GM19043 (cell line): ENCODE measurements at regions not wholly inside any gene's neighbourhood (a gene's known extent, or its start where the extent isn't known, plus 50 kb on each side); places are given as distances from the start of the nearest gene placed in this dataset.

Source experiments
- ATAC-seq: cut with Tn5 transposase; IDR thresholded peaks from one replicate; pipeline ENCODE4 v1.9.1; 2021; ENCODE audit warnings: low read depth; ENCODE audit not compliant: unreplicated experiment

DNA sequence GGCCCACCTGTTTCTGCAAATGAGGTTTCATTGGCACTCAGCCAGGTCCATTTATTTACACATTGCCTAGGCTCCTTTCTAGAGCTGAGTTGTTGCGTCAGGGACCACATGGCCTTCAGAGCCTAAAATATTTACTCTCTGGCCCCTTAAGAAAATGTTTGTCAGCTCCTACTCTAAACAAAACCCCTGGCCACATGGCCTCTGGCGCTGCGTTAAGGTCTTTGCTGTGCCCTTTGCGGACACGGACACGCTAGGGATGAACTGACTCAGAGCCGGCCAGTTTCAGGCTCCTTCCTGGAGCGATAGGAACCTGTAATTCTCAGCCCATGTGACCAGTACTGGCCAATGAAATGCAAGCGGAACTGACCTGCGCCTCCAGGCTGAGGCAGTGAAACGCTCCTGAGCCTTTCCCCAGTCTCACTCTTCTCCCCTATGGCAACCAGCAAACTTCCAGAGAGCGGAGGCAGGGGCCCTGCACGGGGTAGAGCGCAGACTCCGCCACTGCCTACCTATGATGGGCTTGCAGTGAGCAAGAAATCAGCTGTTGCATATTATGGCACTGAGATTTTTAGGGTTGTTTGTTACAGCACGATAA is 160.3 kb downstream of the ETS2 start:
- ATAC-seq, result no peak

DNA sequence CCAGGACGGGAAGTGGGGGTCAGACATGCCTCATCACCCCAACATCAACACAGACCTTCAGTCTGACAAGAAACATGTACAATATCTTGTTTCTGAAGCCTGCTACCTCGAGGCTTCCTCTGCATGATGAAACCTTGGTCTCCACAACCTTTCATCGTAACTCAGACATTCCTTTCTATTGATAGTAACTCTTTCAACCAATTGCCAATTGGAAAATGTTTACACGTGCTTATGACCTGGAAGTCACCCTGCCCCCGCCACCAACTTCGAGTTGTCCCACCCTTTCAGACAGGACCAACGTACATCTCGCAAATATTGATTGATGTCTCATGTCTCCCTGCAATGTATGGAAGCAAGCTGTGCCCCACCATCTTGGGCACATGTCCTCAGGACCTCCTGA is 159.5 kb downstream of the ETS2 start:
- no peak for ATAC-seq

DNA sequence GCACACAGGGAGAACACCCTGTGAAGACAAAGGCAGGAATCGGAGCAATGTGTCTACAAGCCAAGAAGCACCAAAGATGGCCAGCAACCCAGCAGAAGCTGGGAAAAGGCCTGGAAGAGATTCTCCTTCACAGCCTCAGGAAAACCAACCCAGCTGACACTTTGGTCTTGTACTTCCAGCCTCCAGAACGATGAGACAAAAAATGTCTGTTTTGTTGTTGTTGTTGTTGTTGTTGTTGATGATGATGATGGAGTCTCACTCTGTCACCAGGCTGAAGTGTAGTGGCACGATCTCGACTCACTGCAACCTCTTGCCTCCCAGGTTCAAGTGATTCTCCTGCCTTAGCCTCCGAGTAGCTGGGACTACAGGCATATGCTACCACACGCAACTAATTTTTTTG is 157.3 kb downstream of the ETS2 start:
- ATAC-seq, result no peak

DNA sequence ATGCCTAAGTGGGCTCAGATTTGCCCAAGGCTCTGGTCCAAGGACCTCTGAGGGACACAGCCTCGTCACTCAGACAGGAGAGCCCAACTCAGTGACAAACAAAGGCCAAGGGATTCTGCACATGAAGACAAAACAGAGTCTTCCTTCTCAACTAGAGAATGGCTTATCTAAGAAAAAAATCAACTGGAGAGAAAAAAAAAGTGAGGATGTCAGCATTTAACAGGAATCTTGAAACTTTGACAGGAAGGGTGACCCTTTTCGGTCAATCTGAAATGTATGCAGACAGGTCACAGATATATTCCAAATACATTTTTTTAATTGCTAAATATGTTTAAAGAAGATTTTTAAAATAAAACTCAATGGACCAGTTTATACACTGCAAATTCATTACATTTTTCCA is 154.5 kb downstream of the ETS2 start:
- no peak for ATAC-seq

DNA sequence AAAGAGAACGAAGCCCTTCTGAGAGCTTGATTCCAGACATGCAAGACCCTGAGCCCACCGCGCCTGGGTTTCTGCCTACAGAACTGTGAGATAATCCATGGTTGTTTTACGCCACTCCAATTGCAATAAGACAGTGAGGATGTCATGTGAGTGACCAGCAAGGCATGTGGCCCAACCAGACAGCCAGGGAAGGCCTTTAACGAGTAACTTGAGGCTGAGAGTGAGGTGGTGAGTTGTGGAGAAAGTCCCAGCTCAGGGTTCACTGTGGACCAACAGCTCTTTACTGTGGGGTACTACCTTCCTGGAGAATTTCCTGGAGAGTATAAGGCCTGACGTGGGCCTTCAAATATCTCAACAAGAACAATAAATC is 153.9 kb downstream of the ETS2 start:
- no peak for ATAC-seq

DNA sequence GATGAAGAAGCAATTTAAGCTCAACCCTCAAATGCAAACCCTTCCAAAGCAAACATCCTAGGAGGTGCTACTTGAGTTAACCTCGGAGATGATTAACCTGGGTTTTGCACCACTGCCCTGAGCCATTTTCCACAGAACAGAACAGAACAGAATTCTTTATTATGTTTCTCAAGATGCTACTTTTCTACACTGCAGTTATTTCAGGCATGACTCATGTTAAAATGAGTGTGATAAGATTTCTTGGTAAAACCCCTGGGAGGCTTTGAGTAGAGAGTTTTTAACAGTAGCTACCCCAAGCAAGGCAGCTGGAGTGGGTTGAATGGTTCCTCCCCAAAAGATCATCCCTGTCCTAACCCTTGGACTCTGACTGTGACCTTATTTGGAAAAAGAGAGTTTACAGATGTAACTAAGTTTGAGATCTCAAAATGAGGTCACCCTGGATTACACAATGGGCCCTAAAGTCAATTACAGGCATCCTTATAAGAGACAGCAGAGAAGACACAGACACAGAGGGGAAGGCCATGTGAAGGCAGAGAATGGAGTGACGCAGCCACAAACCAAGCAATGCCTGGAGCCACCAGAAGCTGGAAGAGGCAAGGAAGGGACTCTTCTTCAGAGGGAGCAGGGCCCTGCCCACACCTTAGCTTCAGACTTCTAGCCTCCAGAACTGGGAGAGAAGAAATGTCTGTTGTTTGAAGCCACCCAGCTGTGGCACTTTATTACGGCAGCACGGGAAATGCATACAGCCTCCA is 153.4 kb downstream of the ETS2 start:
- ATAC-seq, result no peak

DNA sequence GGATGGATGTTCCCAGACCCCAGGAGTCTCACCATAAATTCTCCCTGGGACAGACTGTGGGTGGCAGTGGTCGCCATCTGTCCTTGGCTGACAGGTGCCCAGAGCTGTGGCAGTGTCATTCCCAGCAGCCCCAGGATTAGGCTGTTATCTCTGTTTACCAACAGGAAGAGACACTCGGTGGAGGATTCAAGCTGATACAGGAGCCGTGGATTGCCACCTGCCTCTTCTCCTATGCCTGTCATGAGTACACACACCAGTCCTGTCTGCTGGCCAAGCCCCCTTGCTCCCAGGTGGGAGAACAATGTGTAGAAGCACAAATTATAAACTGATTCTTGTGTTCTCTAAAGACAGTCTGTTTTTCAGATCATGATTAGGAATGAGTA is 152.6 kb downstream of the ETS2 start:
- ATAC-seq, result no peak

DNA sequence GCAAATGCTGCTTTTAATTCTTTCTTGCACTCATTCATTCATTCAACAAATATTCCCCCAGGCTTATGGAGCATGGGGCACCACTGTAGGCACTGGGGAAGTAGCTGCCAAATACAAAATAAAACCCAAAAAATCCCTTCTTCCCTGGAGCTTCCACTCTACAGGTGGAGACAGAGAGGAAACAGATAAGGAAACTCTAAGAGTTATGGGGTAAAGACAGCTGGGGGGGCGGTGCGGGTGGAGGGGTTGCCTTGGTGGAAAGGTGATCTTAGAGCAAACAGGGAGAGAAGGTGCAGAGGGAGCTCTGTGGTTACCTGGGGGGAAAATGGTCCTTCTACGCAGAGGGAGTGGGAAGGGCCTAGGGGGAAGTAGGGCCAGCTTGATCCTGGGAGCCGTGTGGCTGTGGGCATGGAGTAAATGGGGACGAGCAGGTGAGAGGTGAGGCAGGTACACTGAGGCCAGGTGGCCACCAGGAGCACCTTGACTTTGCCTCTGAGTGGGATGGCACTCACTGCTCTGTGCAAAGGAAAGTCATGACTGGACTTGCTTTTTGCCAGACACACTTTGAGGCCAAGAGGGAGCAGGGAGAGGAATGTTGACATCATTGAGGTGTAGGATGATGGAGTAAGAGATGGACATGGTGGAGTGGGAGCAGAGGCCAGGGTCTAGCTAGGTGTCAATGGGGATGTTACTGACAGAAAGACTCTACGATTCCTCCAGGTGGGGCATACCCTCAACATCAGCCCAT is 152.0 kb downstream of the ETS2 start:
- no peak for ATAC-seq

DNA sequence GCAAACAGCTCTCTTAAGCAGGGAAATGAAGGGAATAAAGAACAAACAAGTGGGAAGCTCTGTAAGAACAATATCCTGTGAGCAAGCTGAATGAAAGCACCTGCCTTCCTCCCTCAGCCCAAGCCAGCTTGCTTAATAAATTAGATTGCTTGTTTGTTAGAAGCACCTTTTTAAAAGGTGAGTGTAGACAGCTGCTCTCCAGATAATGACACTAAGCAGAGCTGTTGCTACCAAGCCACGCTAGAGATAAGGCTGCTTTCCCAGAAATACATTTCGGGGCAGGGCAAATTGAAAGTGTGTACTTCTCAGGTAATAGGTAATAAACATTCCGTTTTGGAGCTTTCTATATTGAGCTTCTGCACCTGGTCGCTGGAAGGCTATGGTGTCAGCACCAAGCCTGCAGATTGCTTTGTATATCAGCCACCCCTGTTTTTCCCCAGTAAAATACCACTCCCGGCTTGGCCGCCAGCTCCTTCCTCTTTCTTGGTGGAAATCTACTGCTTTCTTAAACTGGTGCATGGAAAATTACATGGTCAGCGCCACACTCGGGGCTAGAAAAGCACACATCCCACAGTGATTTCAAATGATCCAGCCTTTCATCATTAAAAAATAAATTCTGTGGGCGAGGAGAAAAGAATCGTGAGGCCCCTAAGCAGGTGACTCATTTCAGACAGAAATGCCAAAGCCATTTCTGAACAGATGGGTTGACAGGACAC is 151.3 kb downstream of the ETS2 start:
- ATAC-seq, result no peak

DNA sequence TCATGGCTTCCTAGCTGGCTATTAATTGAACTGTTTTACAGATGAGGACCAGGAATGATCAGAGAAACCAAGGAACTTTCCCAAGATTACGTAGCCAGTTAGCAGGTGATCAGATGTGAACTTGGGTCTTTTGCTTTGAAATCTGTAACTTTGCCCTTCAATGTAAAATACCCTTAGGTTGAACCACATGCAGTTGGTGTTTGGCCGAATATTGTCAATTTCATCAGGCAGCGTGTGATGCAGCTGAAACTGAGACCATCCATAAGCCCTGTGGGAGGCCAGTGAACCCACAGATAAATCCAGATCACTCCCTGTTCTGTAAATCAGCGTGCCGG is 150.8 kb downstream of the ETS2 start:
- ATAC-seq, result no peak

DNA sequence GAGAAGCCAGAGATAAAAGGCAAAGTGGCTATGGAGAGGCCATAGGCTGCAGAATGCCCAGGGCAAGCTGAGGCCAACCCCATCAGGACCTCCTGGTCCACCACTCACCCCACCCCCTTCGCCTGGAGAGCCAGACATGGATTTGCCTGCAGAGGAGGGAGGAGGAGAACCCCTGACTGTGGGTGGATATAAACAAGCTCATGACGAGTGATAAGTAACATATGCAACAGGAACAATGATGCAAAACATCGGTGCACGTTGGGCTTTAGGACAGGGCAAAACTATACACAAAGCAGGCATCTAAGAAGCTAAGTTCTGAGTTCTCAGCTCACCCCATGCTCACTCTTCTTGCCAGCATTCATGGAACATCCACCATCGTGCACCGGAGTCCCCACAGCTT is 150.3 kb downstream of the ETS2 start:
- no peak for ATAC-seq

DNA sequence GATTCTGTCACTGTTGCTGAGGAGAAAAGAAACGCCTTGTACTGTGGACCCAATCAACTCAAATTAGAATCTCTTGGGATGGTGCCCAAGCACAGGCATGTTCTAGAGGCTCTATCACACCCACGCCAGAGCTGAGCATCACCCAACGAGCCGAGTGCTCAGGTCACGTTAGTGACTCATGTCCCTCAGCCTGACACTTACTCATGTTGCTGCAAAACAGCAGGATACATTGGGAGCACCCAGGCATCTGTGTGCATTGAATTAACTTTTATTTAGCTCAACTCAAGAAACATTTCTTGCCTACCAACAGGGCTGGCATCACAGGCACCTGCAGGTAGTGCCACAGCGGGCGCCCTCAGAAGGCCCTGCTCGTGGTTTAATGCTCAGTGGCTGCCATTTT is 149.8 kb downstream of the ETS2 start:
- ATAC-seq, result no peak

DNA sequence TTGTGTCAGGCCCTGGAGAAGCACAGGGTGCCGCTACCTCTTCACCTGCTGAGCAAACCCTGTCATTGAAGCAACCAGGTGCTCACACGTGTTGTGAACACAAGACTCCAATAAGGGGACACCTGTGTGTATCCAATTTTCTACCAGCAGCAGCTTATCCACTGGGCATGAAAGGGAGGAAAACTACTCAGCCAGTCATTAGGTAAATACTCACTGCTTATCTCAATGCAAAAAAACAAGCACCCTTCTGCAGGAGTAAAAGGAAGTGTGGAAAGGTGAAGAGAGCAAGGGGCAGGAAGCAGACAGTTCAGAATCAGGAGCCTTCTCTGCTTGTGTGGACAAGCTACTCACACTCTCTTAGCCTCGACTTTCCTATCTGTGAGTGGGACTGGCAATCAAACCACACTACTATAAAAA is 148.9 kb downstream of the ETS2 start:
- ATAC-seq, result no peak

DNA sequence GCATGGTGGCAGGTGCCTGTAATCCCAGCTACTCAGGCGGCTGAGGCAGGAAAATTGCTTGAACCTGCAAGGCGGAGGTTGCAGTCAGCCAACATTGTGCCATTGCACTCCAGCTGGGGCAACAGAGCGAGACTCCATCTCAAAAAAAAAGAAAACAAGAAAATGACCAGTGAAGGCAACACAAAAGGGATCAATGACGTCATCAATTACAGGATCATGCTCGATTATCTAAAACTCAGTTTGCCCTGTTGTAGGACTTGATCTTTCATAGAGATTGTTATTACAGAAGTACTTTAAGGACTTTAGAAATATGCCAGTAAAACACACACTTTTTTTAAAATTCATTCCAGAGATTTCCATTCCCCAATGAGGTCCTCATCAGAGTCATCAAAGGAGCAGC is 147.8 kb downstream of the ETS2 start:
- ATAC-seq, result no peak

DNA sequence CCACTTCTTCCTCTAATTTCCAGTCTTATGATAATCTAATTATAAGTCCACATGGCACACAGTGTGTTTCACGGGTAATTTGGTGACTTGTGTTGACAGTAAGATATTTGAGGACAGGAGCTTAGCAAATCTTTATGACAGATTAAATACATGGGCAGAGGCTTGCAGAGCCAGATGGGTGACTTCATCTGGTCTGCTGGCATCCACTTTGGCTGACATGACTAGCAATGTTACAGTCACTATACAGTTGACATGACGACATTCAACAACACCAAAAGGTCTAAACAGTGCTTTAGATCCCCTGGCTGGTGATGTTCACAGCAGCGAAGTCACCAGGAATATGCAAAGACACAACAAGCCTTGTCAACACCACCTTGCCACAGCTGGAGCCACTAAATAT is 147.2 kb downstream of the ETS2 start:
- ATAC-seq, result no peak

DNA sequence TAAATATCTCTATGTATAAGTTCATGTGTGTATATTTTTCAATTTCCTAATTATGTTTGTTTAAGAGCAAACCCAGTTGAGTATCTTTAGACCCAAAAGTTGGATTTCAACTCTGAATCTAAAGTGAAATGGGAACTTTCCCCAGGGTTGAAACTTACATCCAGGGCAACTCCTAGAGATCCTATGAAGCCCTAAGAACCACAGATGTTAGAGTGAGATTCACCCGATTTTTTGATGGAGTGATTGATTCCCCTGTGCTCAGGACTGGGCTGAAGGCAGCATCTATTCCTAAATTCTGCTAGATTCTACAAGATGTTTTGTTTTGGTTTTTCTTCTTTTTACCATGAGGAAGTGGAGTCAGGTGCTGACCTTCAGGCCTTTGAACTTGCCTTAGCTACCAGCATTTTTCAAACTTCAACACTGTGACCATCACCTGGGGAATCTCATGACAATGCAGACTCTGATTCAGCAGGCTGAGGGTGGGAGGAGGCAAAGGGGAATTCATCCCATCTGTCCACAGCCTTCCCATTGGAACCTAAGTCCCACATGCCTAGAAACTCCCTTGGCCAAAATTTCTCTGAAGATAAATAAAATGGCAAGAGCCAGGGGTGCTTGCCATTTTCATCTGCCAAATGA is 145.5 kb downstream of the ETS2 start:
- no peak for ATAC-seq

DNA sequence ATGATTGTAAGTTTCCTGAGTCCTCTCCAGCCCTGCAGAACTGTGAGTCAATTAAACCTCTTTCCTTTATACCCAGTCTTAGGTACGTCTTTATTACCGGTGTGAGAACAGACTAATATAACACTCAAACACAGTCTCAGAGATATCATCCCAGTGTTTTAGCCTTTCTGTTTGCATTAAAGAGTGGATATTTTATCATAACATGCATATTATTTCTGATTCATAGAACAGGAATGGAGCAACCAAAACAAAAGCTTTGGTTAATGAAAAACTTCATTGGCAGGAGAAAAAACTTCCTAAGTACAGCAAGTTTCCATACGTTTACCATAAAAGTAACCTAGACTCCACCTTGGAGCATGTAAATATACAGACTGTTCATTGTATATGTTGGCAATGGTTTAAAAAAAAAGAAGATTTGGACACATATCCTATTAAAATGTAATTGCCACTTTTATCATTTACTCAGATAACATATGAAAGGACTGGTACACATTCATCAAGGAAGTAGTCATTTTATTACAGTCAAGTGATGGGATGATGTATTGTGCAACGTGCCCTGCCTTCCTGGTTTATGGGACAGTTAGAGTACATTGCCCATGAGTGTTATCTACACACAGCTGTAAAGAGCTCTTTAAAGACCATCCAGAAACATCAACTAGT is 144.8 kb downstream of the ETS2 start:
- ATAC-seq, result no peak

DNA sequence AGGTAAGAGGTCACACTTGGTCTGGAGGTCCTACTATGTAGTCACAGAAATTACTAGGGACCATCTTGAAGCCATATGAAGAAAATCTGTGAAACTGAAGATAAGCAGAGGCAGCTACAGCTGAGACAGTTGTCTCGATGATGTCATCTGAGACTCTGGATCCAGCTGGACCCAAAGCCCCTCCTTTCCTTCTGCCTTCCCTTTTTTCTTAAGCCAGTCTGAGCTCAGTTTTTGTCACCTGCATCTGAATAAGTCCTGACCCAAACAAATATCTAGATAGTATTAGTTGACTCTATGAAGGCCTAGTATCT is 143.3 kb downstream of the ETS2 start:
- no peak for ATAC-seq

DNA sequence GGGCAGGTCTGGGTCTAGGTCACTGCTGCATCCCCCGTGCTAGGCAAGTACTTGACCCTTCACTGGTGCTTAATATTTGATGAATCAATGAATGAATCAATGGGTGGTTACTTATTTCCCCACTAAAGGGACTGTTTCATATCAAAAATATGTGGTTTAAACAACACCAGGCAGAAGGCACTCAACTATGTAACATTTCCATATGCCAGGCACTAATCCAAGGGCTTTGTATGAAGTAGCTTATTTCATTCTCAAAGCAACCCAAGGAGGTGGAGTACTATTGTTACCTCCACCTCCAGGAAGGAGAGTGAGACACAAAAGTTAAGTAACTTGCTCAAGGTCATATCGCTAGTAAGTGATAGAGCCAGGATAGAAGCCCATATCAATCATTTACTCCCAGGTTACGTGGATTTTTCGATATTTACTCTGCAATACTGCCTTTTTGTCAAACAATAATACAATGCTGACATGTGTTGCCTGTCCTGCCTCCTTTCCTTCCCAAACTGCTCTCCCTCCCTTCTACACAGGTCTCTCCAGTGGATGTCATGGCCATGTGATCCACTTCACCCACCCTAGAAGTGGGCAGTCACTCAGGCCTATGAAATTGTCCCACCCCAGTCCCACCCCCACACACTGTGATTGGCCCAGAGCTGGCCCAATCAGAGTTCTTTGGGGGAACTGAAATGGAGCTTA is 142.8 kb downstream of the ETS2 start:
- no peak for ATAC-seq
